Panc1 (cell line): ENCODE measurements at regions not wholly inside any gene's neighbourhood (a gene's known extent, or its start where the extent isn't known, plus 50 kb on each side); places are given as distances from the start of the nearest gene placed in this dataset.

Experiments used
- ATAC-seq: fragments of 200-7000 bp; cut with Tn5 transposase; 2 replicates; pipeline ENCODE4 v1.9.1; 2020; ENCODE audit warnings: mild to moderate bottlenecking, moderate library complexity
- BruUV-seq: library from RNA; stranded (reverse); fragments of 400-500 nt; replicated peaks from 2 replicates; lab custom pipeline; 2021; lab: Mats Ljungman, UMichigan
- CTCF ChIA-PET: fragments of 300-600 bp; sonication (Branson Sonifier 250); formaldehyde crosslinking; loops from one replicate; lab custom pipeline; 2022; ENCODE audit warnings: antibody characterized with exemption; lab: Charles Lee
- POLR2A ChIA-PET: fragments of 300-600 bp; sonication (Branson Sonifier 250); formaldehyde crosslinking; loops from one replicate; lab custom pipeline; 2022; ENCODE audit warnings: antibody characterized with exemption; lab: Charles Lee
- DNase-seq: peaks from one replicate; pipeline ENCODE4 v3.0.0-alpha.2; 2010; ENCODE audit warnings: low read depth, low spot score
- H3K27ac ChIP-seq: 2 replicates; pipeline ENCODE4 v1.5.1; 2011; ENCODE audit warnings: mild to moderate bottlenecking, low read length, inconsistent platforms
- H3K27me3 ChIP-seq: fragments of 200-500 bp; sonication (Bioruptor generic); 2 replicates; pipeline ENCODE4 v1.6.0; 2014; ENCODE audit warnings: low read length, inconsistent platforms; ENCODE audit not compliant: control insufficient read depth, insufficient read depth
- H3K36me3 ChIP-seq: fragments of 200-500 bp; sonication (Bioruptor generic); 2 replicates; pipeline ENCODE4 v1.5.1; 2014; ENCODE audit warnings: inconsistent platforms, mild to moderate bottlenecking, low read length, moderate library complexity; ENCODE audit not compliant: control insufficient read depth, insufficient read depth
- H3K4me1 ChIP-seq: 2 replicates; pipeline ENCODE4 v1.5.1; 2011; ENCODE audit warnings: inconsistent platforms, mild to moderate bottlenecking, low read length, moderate library complexity; ENCODE audit not compliant: control insufficient read depth, insufficient read depth
- H3K4me3 ChIP-seq, 2 experiments: 2 replicates each; pipeline ENCODE4 v1.5.1; 2011 to 2012; ENCODE audit warnings: low read depth in 2 of 2, low read length in 2 of 2, mild to moderate bottlenecking in 2 of 2, inconsistent platforms in 1 of 2, moderate library complexity in 1 of 2
- H3K9me3 ChIP-seq: fragments of 200-500 bp; sonication (Bioruptor generic); 2 replicates; pipeline ENCODE4 v1.5.1; 2014; ENCODE audit warnings: low read depth, mild to moderate bottlenecking, inconsistent platforms, low read length, moderate library complexity; ENCODE audit not compliant: control insufficient read depth, insufficient read depth
- CTCF ChIP-seq: fragments of 450-650 bp; IDR thresholded peaks from 2 replicates; pipeline ENCODE4 v1.5.1; 2017; ENCODE audit warnings: mild to moderate bottlenecking
- POLR2AphosphoS5 ChIP-seq: IDR thresholded peaks from 2 replicates; pipeline ENCODE4 v1.6.1; 2012; ENCODE audit warnings: mild to moderate bottlenecking, low read depth, low read length, moderate library complexity
- REST ChIP-seq, 2 experiments: IDR thresholded peaks; 2 replicates each; pipeline ENCODE4 v1.6.1; 2011 to 2012; ENCODE audit warnings: low read depth in 2 of 2, control low read depth in 1 of 2, low read length in 1 of 2, mild to moderate bottlenecking in 1 of 2, moderate library complexity in 1 of 2; ENCODE audit not compliant: insufficient read depth in 1 of 2
- SIN3A ChIP-seq: IDR thresholded peaks from 2 replicates; pipeline ENCODE4 v1.6.1; 2012; ENCODE audit warnings: low read depth, mild to moderate bottlenecking, low read length, moderate library complexity, borderline replicate concordance; ENCODE audit not compliant: insufficient read depth
- TCF7L2 ChIP-seq: IDR thresholded peaks from 2 replicates; pipeline ENCODE4 v1.6.1; 2011; ENCODE audit warnings: mild to moderate bottlenecking, low read depth, low read length, inconsistent platforms
- in situ Hi-C: cut with HindIII; loops from 2 replicates; pipeline ENCODE4 v1.10.0; 2016; ENCODE audit warnings: low sequenced_read_pairs, low pct_unique_long_range_greater_than_20kb
- intact Hi-C: fragments of 100-400 bp; cut with micrococcal nuclease; formaldehyde crosslinking; loops from one replicate; pipeline ENCODE4 v1.10.0; 2022; ENCODE audit not compliant: unreplicated experiment

- H3K36me3 ChIP-seq, result no peaks in the 10 kb centered on the region
- CTCF ChIA-PET, result no interaction called here
- ATAC-seq, result no peak
- BruUV-seq, result no TSS peak
- POLR2A ChIA-PET, result no interaction called here
- no peaks in the 10 kb centered on the region for H3K4me1 ChIP-seq
- in situ Hi-C loops, result no loop called here
- H3K9me3 ChIP-seq, result no peaks in the 10 kb centered on the region
- DNase-seq, result no peak
- intact Hi-C loops, result no loop called here
- H3K27ac ChIP-seq, result no peak overlapping the region
- TF ChIP-seq SIN3A (no peak), TCF7L2 (no peak)
- H3K27me3 ChIP-seq, result no peaks in the 10 kb centered on the region
- H3K4me3 ChIP-seq, result no peak overlapping the region
These were observed 564.2 kb upstream of the KIRREL3 start for GRCh38 chr11:127564810-127565209.

GRCh38 chr11:127559978-127560377 lies 559.4 kb upstream of the KIRREL3 start:
- intact Hi-C loops (no loop called here), in situ Hi-C loops (no loop called here)
- no peaks in the 10 kb centered on the region for H3K4me1 ChIP-seq
- ATAC-seq, result no peak
- POLR2A ChIA-PET, result no interaction called here
- no peaks in the 10 kb centered on the region for H3K27me3 ChIP-seq
- BruUV-seq, result no TSS peak
- H3K4me3 ChIP-seq, result no peak overlapping the region
- no peaks in the 10 kb centered on the region for H3K36me3 ChIP-seq
- CTCF ChIA-PET, result no interaction called here
- TF ChIP-seq REST (IDR thresholded peaks at IDR 0.05; ENCODE audit: insufficient read depth in 1 of 2, low read depth in 2 of 2, low read length in 1 of 2), result no peak
- no peak for TF ChIP-seq SIN3A
- TF ChIP-seq TCF7L2, result no peak
- TF ChIP-seq POLR2AphosphoS5, result no peak
- TF ChIP-seq CTCF, result no peak
- H3K9me3 ChIP-seq, result no peaks in the 10 kb centered on the region
- no peak for DNase-seq
- no peak overlapping the region for H3K27ac ChIP-seq

GRCh38 chr11:127552446-127552845 lies 551.9 kb upstream of the KIRREL3 start:
- Histone ChIP-seq H3K27ac (no peak overlapping the region), H3K9me3 (no peaks in the 10 kb centered on the region), H3K36me3 (no peaks in the 10 kb centered on the region), H3K27me3 (no peaks in the 10 kb centered on the region), H3K4me3 (no peak overlapping the region), H3K4me1 (no peaks in the 10 kb centered on the region)
- no peak for TF ChIP-seq CTCF
- TF ChIP-seq SIN3A, result no peak
- TF ChIP-seq TCF7L2, result no peak
- TF ChIP-seq REST (IDR thresholded peaks at IDR 0.05; ENCODE audit: insufficient read depth in 1 of 2, low read depth in 2 of 2, low read length in 1 of 2), result no peak
- no peak for TF ChIP-seq POLR2AphosphoS5
- BruUV-seq, result no TSS peak
- CTCF ChIA-PET, result no interaction called here
- DNase-seq (no peak), ATAC-seq (no peak)
- in situ Hi-C loops, result no loop called here
- POLR2A ChIA-PET, result no interaction called here
- intact Hi-C loops, result no loop called here
